Uterus (tissue), 2 donors: ENCODE measurements at regions not wholly inside any gene's neighbourhood (a gene's known extent, or its start where the extent isn't known, plus 50 kb on each side); places are given as distances from the start of the nearest gene placed in this dataset.

Experiments
- POLR2A ChIP-seq, 2 donors: fragments of 450-650 bp; IDR thresholded peaks; one replicate each; pipeline ENCODE4 v1.6.1; 2016; ENCODE audit warnings: antibody characterized with exemption in 2 of 2, mild to moderate bottlenecking in 1 of 2, moderate library complexity in 1 of 2
- TF ChIP-seq, protein P1 (sequence below), 4 experiments: fragments of 200-600 bp in 2 of 4; fragments of 450-650 bp in 2 of 4; sonication (generic) in 2 of 4; IDR thresholded peaks; one replicate each; pipeline ENCODE4 v1.5.1; 2016 to 2019; ENCODE audit warnings: antibody characterized with exemption in 4 of 4, mild to moderate bottlenecking in 2 of 4, moderate library complexity in 1 of 4

DNA sequence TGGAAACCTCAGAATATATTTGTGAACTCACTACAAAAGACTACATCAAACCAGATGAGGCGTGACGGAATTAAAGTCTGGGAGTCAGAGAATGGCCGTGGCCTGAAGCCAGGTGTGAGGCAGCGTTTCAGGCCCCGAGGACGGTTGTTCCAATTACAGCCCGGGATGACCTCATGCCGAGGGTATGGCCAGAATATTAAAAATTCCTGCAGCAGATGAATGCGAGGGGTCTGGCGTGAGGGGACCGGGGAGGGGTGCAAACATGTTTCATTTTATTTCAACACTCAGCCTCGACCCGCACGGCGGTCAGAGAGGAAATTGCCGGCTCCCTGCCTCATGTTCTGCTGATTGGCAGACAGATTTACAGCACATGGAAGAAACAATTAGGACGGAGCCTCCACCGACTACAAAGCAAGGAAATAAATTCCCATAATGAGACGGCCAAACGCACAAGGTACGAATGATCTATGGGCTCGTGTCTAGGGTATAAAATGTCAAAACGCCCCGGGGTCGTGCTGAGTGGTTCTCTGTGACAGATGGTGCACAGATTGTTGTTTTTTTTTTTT, 289.7 kb downstream of the SHOX start:
- TF ChIP-seq, protein P1, sequence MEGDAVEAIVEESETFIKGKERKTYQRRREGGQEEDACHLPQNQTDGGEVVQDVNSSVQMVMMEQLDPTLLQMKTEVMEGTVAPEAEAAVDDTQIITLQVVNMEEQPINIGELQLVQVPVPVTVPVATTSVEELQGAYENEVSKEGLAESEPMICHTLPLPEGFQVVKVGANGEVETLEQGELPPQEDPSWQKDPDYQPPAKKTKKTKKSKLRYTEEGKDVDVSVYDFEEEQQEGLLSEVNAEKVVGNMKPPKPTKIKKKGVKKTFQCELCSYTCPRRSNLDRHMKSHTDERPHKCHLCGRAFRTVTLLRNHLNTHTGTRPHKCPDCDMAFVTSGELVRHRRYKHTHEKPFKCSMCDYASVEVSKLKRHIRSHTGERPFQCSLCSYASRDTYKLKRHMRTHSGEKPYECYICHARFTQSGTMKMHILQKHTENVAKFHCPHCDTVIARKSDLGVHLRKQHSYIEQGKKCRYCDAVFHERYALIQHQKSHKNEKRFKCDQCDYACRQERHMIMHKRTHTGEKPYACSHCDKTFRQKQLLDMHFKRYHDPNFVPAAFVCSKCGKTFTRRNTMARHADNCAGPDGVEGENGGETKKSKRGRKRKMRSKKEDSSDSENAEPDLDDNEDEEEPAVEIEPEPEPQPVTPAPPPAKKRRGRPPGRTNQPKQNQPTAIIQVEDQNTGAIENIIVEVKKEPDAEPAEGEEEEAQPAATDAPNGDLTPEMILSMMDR (IDR thresholded peaks at IDR 0.05) = no peak
- TF ChIP-seq POLR2A (IDR thresholded peaks at IDR 0.05) = no peak
